ENCODE measurements at regions not wholly inside any gene's neighbourhood (a gene's known extent, or its start where the extent isn't known, plus 50 kb on each side); places are given as distances from the start of the nearest gene placed in this dataset.

- DNase-seq: no peak
- WGBS, 2 experiments (ENCODE audit: insufficient coverage in 1 of 2, insufficient read length in 1 of 2): 87 to 100% methylated on average over 1 to 5 of the region's 5 CpGs
These were observed 496.5 kb downstream of the PCDH19 start for GRCh38 chrX:99913611-99914010.

DNA sequence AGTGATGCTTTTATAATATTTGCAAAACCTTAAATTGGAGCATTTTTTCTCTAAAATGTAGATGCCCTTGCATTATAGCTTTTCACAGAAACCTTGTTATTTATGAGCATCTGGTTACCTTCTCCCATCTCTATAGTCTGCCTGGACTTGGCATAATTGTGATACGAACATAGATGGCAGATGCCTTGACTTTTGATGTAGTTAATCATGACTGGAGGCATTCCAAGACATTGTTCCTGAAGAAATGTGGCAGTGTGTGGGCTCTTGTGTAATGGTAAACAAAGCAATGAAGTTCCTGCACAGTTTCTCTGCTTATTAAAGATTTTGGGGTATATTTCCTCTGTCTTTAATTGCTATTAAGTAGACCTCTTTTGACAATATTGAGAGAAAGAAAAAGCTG is 500.1 kb downstream of the PCDH19 start:
- H3K27ac ChIP-seq (ENCODE audit: low read depth, low read length): no peak overlapping the region
- H3K27ac Mint-ChIP-seq: no peak overlapping the region
- no peaks in the 10 kb centered on the region for H3K36me3 ChIP-seq (ENCODE audit: control insufficient read depth, insufficient read depth, low read length)
- no peaks in the 10 kb centered on the region for H3K27me3 ChIP-seq (ENCODE audit: control insufficient read depth, insufficient read depth, low read length, poor library complexity, severe bottlenecking)
- H3K9me3 Mint-ChIP-seq: no peaks in the 10 kb centered on the region
- DNase-seq: no peak
- H3K27me3 Mint-ChIP-seq (ENCODE audit: insufficient read depth): no peaks in the 10 kb centered on the region
- peaks cover 1% of the 10 kb centered on the region for H3K4me1 Mint-ChIP-seq
- no peaks in the 10 kb centered on the region for H3K9me3 ChIP-seq (ENCODE audit: control insufficient read depth, low read length)
- H3K4me1 ChIP-seq (ENCODE audit: control insufficient read depth, insufficient read depth, low read length): no peaks in the 10 kb centered on the region
- H3K4me3 Mint-ChIP-seq: no peak overlapping the region
- no peak overlapping the region for H3K9ac ChIP-seq (ENCODE audit: extremely low read depth, low read length, poor library complexity, severe bottlenecking)
- 100% methylated on average over 1 of the region's 1 CpG; no CpG with 5 or more reads in 1 of the 2 experiments for WGBS, 2 experiments (ENCODE audit: insufficient coverage in 1 of 2, insufficient read length in 1 of 2)
- no peak for TF ChIP-seq CTCF (conservative IDR thresholded peaks at IDR 0.05)
- no peaks in the 10 kb centered on the region for H3K36me3 Mint-ChIP-seq (ENCODE audit: low read depth)
- H3K4me3 ChIP-seq (ENCODE audit: low read length): no peak overlapping the region

More at GRCh38 chrX:99913611-99914010, 496.5 kb downstream of the PCDH19 start:
- Histone ChIP-seq H3K27ac (ENCODE audit: low read depth, low read length) (no peak overlapping the region), H3K9me3 (ENCODE audit: control insufficient read depth, low read length) (no peaks in the 10 kb centered on the region), H3K27me3 (ENCODE audit: control insufficient read depth, insufficient read depth, low read length, poor library complexity, severe bottlenecking) (no peaks in the 10 kb centered on the region), H3K9ac (ENCODE audit: extremely low read depth, low read length, poor library complexity, severe bottlenecking) (no peak overlapping the region), H3K4me3 (ENCODE audit: low read length) (no peak overlapping the region), H3K36me3 (ENCODE audit: control insufficient read depth, insufficient read depth, low read length) (no peaks in the 10 kb centered on the region), H3K4me1 (ENCODE audit: control insufficient read depth, insufficient read depth, low read length) (no peaks in the 10 kb centered on the region)
- Mint-ChIP-seq H3K36me3 (ENCODE audit: low read depth) (no peaks in the 10 kb centered on the region), H3K9me3 (no peaks in the 10 kb centered on the region), H3K27ac (no peak overlapping the region), H3K27me3 (ENCODE audit: insufficient read depth) (no peaks in the 10 kb centered on the region), H3K4me3 (no peak overlapping the region), H3K4me1 (peaks cover 1% of the 10 kb centered on the region)
- no peak for TF ChIP-seq CTCF (conservative IDR thresholded peaks at IDR 0.05)

GRCh38 chrX:99901091-99901490 is 509.0 kb downstream of the PCDH19 start:
- no peaks in the 10 kb centered on the region for H3K27me3 Mint-ChIP-seq (ENCODE audit: insufficient read depth)
- WGBS, 2 experiments (ENCODE audit: insufficient coverage in 1 of 2, insufficient read length in 1 of 2): 80 to 93% methylated on average over 2 to 4 of the region's 4 CpGs
- peaks cover 2% of the 10 kb centered on the region for H3K9me3 Mint-ChIP-seq
- no peak overlapping the region for H3K27ac Mint-ChIP-seq
- no peaks in the 10 kb centered on the region for H3K36me3 ChIP-seq (ENCODE audit: control insufficient read depth, insufficient read depth, low read length)
- no peaks in the 10 kb centered on the region for H3K9me3 ChIP-seq (ENCODE audit: control insufficient read depth, low read length)
- no peaks in the 10 kb centered on the region for H3K4me1 Mint-ChIP-seq
- no peaks in the 10 kb centered on the region for H3K4me1 ChIP-seq (ENCODE audit: control insufficient read depth, insufficient read depth, low read length)
- no peaks in the 10 kb centered on the region for H3K27me3 ChIP-seq (ENCODE audit: control insufficient read depth, insufficient read depth, low read length, poor library complexity, severe bottlenecking)
- H3K4me3 ChIP-seq (ENCODE audit: low read length): no peak overlapping the region
- no peaks in the 10 kb centered on the region for H3K36me3 Mint-ChIP-seq (ENCODE audit: low read depth)
- TF ChIP-seq CTCF (conservative IDR thresholded peaks at IDR 0.05): no peak
- DNase-seq: no peak
- H3K27ac ChIP-seq (ENCODE audit: low read depth, low read length): no peak overlapping the region
- no peak overlapping the region for H3K9ac ChIP-seq (ENCODE audit: extremely low read depth, low read length, poor library complexity, severe bottlenecking)
- no peak overlapping the region for H3K4me3 Mint-ChIP-seq

Measured in endodermal cell (in vitro differentiated cells).